ENCODE measurements at regions not wholly inside any gene's neighbourhood (a gene's known extent, or its start where the extent isn't known, plus 50 kb on each side); places are given as distances from the start of the nearest gene placed in this dataset.
"Not testable (repeated sequence)": the region's sequence is repeated elsewhere in the genome, so short reads cannot be mapped to it uniquely, and the experiment has no call there.

- not testable (repeated sequence) for TF ChIP-seq CTCF, POLR2A (IDR thresholded peaks at IDR 0.05)
Observed at GRCh38 chr7:125258876-125259417, 329.3 kb upstream of the POT1 start.

Measured in adrenal gland (tissue), 5 donors.